COLO668 (cell line): ENCODE measurements at regions not wholly inside any gene's neighbourhood (a gene's known extent, or its start where the extent isn't known, plus 50 kb on each side); places are given as distances from the start of the nearest gene placed in this dataset.
A peak's percentile ranks its signal among the peaks of the same experiment; 100 is the strongest.

Experiments used
- DNase-seq: peaks from one replicate; lab custom pipeline; 2025; ENCODE audit not compliant: unreplicated experiment; lab: John Stamatoyannopoulos, UW

DNA sequence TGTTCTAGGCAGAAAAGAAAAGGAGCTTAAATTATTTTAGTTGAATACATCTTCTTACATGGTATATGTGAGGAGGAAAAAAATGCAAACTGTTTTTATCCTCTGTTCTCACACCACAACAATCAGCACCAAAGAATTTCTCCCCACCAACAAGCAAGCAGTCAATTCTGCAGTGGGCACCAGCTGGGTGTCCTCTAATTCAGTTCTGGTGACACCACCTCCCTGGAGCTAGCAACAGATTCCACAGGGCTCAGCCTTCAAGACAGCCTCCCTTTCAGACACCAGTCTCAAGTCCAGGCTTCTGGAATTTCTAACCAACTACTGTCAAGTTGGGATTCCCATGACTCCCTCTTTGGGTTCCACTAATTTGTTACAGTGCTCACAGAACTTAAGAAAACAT is 490.2 kb upstream of the IGFBP3 start:
- no peak for DNase-seq

DNA sequence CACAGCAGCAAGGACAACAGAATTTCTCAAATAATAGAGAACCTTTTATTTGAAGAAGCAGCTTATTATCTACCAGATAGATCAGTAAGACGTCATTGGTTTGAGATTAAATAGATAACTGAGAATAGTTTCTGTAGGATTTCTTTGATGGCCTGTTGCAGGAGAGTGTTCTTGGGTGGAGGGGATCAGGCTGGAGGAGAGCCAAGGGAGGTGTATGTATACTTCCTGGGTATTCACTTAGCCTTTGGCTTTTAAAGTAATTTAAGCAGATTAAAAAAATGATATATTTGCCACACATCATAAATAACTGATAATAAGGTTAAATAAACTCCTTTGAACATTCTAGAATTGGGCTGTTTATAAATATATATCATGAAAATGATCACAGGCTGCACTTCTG is 486.1 kb upstream of the IGFBP3 start:
- no peak for DNase-seq

GRCh38 chr7:46397591-46397990 is 476.5 kb upstream of the IGFBP3 start:
- DNase-seq: no peak

DNA sequence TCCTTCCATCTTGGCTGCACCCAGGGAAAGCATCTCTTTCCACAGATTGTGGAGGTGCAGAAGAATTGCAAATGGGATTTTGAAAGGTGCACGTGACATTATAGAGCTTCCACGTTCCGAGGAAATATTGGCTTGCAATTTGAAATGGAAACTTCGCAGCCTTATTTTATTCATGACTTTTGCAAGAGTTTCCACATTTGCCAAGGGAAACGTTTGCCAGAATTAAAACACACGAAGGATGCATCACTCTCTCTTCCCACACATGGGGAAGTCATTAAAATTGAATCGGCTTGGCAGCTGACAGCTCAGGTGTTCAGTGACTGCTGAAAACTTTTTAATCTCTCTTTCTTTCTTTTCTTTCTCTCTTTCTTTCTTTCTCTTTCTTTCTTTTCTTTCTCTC is 475.4 kb upstream of the IGFBP3 start:
- no peak for DNase-seq

GRCh38 chr7:46393142-46393541 is 472.1 kb upstream of the IGFBP3 start:
- no peak for DNase-seq

GRCh38 chr7:46391231-46392201 is 470.4 kb upstream of the IGFBP3 start:
- no peak for DNase-seq

DNA sequence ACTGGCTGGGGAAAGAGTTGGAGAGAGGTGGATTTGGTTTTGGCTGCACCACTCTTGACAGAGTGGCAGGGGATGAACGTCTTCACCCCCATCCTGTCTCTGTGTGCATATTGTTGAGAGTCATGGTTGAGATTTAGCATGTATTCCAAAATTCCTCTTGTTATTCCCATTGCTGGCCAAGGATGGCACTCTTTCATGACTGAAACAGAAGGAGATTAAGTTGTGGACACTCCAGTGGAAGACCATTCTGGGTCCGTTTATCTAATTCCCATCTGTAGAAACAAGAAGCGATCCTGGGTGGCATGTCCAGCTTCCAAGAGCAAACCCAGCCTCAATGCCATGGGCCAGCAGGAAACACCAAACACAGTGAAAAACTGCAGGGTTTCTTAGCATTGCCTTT is 469.0 kb upstream of the IGFBP3 start:
- DNase-seq: no peak

DNA sequence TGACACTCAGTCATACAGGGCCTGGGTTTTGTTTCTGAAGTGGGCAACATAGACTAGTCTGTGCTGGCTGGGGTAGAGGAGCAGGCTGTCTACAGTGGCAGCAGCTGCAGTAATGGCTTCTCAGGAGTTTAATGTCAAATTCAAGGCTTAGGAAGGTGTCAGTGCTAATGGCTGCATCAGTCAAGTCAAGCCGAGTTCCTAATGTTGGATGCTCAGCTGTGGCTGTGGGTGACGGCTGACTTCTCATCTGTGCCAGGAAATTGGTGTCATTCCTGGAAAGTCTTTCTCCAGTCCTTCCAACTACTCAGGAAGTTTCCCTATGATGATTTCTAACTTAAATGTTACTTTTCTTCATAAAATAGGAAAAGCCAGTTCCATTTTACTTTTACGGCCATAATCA is 468.1 kb upstream of the IGFBP3 start:
- DNase-seq: no peak

DNA sequence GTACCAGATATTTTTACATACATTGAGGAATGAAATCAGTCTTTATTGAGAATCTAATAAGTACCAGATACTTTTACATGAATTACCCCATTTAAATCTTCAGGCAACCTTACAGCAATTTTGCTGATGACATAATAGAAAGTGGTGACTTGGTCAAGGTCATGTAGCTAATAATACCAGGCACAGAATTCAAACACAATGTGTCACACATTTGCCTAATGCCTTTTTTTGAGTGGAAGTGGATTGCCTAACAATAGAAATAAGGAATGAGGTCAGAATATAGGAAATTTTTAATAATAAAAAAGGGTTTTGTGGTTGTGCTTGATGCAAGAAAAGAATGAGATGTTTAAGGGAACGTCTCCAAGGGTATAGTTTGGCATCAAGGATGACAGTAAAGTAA is 466.6 kb upstream of the IGFBP3 start:
- DNase-seq: no peak

GRCh38 chr7:46386428-46387399 is 465.6 kb upstream of the IGFBP3 start:
- no peak for DNase-seq

GRCh38 chr7:46385662-46386309 is 464.7 kb upstream of the IGFBP3 start:
- DNase-seq: no peak

GRCh38 chr7:46383605-46384004 is 462.5 kb upstream of the IGFBP3 start:
- DNase-seq: no peak

DNA sequence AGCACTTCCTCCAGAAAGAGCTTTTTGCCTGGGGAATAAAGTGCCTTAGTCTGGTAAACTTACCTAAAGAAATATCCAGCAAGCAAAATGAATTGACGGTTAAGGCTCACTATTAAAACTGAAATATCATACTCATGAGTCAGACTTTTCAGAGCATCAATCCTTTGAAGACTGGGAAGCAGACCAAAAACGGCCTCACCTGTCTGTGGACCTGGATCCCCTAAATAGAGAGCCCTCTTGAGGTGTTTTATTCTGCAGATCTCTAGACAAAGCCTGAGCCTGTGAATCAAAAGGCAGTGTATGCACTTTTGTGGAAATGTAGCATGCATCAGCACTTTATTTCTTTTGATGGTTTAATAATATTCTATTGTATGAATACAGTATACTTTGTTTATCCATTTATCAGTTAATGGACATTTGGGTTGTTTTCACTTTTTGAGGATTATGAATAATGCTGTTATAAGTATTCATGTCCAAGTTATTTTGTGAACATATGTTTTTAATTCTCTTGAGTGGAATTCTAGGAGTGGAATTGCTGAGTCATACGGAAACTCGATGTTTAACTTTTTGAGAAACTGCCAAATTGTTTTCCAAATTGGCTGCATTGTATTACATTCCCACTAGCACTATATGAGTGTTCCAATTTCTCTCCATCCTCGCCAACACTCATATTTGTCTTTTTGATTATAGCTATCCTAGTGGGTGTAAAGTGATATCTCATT is 449.0 kb upstream of the IGFBP3 start:
- DNase-seq: no peak

DNA sequence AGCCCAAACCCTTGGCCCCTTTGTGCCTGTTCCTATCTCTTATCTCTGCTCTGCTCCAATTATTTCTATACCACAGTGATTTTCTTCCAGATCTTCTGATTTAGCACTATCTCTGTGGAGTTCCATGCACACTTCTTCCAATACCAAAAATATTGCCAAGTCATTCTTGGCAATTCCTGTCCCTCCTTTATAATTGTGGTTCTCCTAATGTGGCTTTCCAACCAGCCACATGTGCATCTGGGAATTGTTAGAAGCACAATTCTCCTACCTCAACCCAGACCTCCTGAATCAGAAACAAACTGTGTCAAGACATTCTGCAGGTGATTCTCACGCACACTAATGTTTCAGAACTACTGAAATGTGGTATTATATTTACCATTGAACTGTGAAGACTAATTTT is 447.8 kb upstream of the IGFBP3 start:
- no peak for DNase-seq

- no peak for DNase-seq
Observed at GRCh38 chr7:46366526-46366925, 445.5 kb upstream of the IGFBP3 start.

GRCh38 chr7:46363688-46364087 is 442.6 kb upstream of the IGFBP3 start:
- peak; percentile 33 for DNase-seq

GRCh38 chr7:46360811-46361210 is 439.7 kb upstream of the IGFBP3 start:
- DNase-seq: no peak

- no peak for DNase-seq
Observed at GRCh38 chr7:46360296-46360695, 439.2 kb upstream of the IGFBP3 start.

- DNase-seq: no peak
Observed at GRCh38 chr7:46357851-46358250, 436.8 kb upstream of the IGFBP3 start.

DNA sequence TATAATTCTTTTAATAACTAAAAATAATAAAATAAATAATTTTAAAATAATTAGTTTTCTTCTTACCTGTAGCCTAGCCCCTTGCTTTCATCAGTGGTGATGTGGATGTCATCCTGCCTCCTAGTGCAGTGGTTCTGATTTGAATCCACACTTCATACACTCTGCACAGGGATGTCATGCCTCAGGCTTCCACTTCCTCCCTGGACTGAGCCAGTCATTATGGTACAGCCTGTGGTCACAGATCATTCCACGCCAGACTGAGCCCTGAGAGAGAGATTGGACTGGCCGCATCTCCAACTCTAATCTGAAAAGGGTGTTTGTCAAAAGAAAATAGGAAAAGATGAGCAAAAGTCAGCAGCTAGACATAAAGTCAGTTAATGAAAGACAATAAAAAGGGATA is 436.2 kb upstream of the IGFBP3 start:
- no peak for DNase-seq

GRCh38 chr7:46356371-46356770 is 435.3 kb upstream of the IGFBP3 start:
- no peak for DNase-seq
